K562 (cell line): ENCODE measurements at regions not wholly inside any gene's neighbourhood (a gene's known extent, or its start where the extent isn't known, plus 50 kb on each side); places are given as distances from the start of the nearest gene placed in this dataset.

Experiments used
- ATAC-seq: fragments of 200-7000 bp; cut with Tn5 transposase; 3 replicates; pipeline ENCODE4 v1.9.1; 2020; ENCODE audit warnings: moderate library complexity
- BruUV-seq: library from RNA; stranded (reverse); fragments of 400-500 nt; replicated peaks from 2 replicates; lab custom pipeline; 2021; lab: Mats Ljungman, UMichigan
- CTCF ChIA-PET: fragments of 300-600 bp; formaldehyde crosslinking; extraction: SDS; loops from one replicate; lab custom pipeline; 2021; ENCODE audit warnings: low intra/inter-chr PET ratio; lab: Yijun Ruan, JAX
- POLR2A ChIA-PET: fragments of 300-600, 350-650 bp; sonication (Branson Sonifier 250); formaldehyde crosslinking; extraction: SDS; loops from one replicate; lab custom pipeline; 2021; ENCODE audit warnings: antibody characterized with exemption, inconsistent platforms; lab: Yijun Ruan, JAX
- DNase-seq, 4 experiments: peaks; one replicate each; pipeline versions ENCODE4 v3.0.0 to v3.0.0-alpha.2; 2011 to 2018; ENCODE audit warnings: low spot score in 3 of 4, mixed read lengths in 3 of 4; ENCODE audit errors: extremely low read depth in 1 of 4
- FAIRE-seq: peaks from 2 replicates; lab custom pipeline; 2011; peaks lifted over from hg19 to GRCh38; lab: Jason Lieb, UNC
- H2AFZ ChIP-seq: 2 replicates; pipeline ENCODE4 v1.6.0; 2011; ENCODE audit warnings: low read depth, low read length, control low read depth, inconsistent platforms
- H3K27ac ChIP-seq: fragments of 200-600 bp; 3 replicates; pipeline ENCODE4 v1.8.0; 2011; ENCODE audit warnings: low read depth, mild to moderate bottlenecking, control low read depth, inconsistent platforms, low read length, moderate library complexity, mixed read lengths; ENCODE audit errors: extremely low read depth
- H3K27me3 ChIP-seq, 2 experiments: fragments of 300-600 bp in 1 of 2; 2 replicates in 1 of 2; 3 replicates in 1 of 2; pipeline versions ENCODE4 v1.6.0 to v1.8.0; 2011; ENCODE audit warnings: inconsistent platforms in 2 of 2, low read length in 2 of 2, mild to moderate bottlenecking in 1 of 2, mixed read lengths in 1 of 2, moderate library complexity in 1 of 2; ENCODE audit not compliant: control insufficient read depth in 2 of 2, insufficient read depth in 2 of 2
- H3K36me3 ChIP-seq: fragments of 300-600 bp; 3 replicates; pipeline ENCODE4 v1.8.0; 2011; ENCODE audit warnings: mild to moderate bottlenecking, low read length, inconsistent platforms; ENCODE audit not compliant: control insufficient read depth, insufficient read depth
- H3K4me1 ChIP-seq, 2 experiments: fragments of 200-600 bp in 1 of 2; replicated peaks in 1 of 2; 2 replicates in 1 of 2; 3 replicates in 1 of 2; pipeline versions ENCODE4 v1.5.1 to v1.8.0; 2011; ENCODE audit warnings: inconsistent platforms in 2 of 2, low read length in 2 of 2, mild to moderate bottlenecking in 1 of 2, mixed read lengths in 1 of 2, moderate library complexity in 1 of 2; ENCODE audit not compliant: control insufficient read depth in 2 of 2, insufficient read depth in 2 of 2
- H3K4me2 ChIP-seq: 2 replicates; pipeline ENCODE4 v1.6.1; 2011; ENCODE audit warnings: low read length, control low read depth, inconsistent platforms, mixed read lengths; ENCODE audit not compliant: insufficient read depth
- H3K4me3 ChIP-seq: fragments of 200-600 bp; sonication (generic), shearing (Covaris generic); 2 replicates; pipeline ENCODE4 v1.5.1; 2016; ENCODE audit warnings: control low read depth, inconsistent platforms
- H3K79me2 ChIP-seq: fragments of 200-600 bp; 3 replicates; pipeline ENCODE4 v1.8.0; 2011; ENCODE audit warnings: low read length, inconsistent platforms; ENCODE audit not compliant: control insufficient read depth, insufficient read depth
- H3K9ac ChIP-seq, 2 experiments: 2 replicates each; pipeline versions ENCODE4 v1.6.0 to v1.6.1; 2011; ENCODE audit warnings: low read depth in 2 of 2, low read length in 2 of 2, control low read depth in 1 of 2, inconsistent platforms in 1 of 2, mild to moderate bottlenecking in 1 of 2, mixed read lengths in 1 of 2; ENCODE audit not compliant: insufficient read depth in 1 of 2
- H3K9me1 ChIP-seq: one replicate; pipeline ENCODE4 v1.6.0; 2011; ENCODE audit warnings: inconsistent platforms, mild to moderate bottlenecking, low read length, moderate library complexity; ENCODE audit not compliant: control insufficient read depth, insufficient read depth
- H3K9me3 ChIP-seq: replicated peaks from 2 replicates; pipeline ENCODE4 v1.5.1; 2011; ENCODE audit warnings: low read depth, low read length, inconsistent platforms; ENCODE audit not compliant: control insufficient read depth, insufficient read depth
- H4K20me1 ChIP-seq: replicated peaks from 2 replicates; pipeline ENCODE4 v1.6.1; 2011; ENCODE audit warnings: low read length, inconsistent platforms, mixed read lengths; ENCODE audit not compliant: control insufficient read depth, insufficient read depth
- CBFA2T2 ChIP-seq: fragments of 450-650 bp; conservative IDR thresholded peaks from 2 replicates; pipeline ENCODE4 v1.6.1; 2017; ENCODE audit warnings: mild to moderate bottlenecking
- CC2D1A ChIP-seq: fragments of 450-650 bp; IDR thresholded peaks from 2 replicates; pipeline ENCODE4 v1.6.1; 2017; ENCODE audit warnings: mild to moderate bottlenecking
- CEBPZ ChIP-seq: fragments of 150-350 bp; IDR thresholded peaks from 2 replicates; pipeline ENCODE4 v1.6.1; 2014; ENCODE audit warnings: low read depth, mild to moderate bottlenecking, low read length, borderline replicate concordance
- FOXK1 ChIP-seq: sonication (generic); formaldehyde crosslinking; IDR thresholded peaks from 2 replicates; pipeline ENCODE4 v1.8.0; 2022; ENCODE audit warnings: missing genetic modification reagents, mild to moderate bottlenecking, borderline replicate concordance
- MTA2 ChIP-seq: fragments of 450-650 bp; IDR thresholded peaks from 2 replicates; pipeline ENCODE4 v1.6.1; 2016; ENCODE audit warnings: low read depth
- NFIC ChIP-seq: fragments of 450-650 bp; IDR thresholded peaks from 2 replicates; pipeline ENCODE4 v1.6.1; 2017; ENCODE audit warnings: mild to moderate bottlenecking, inconsistent platforms
- OTX1 ChIP-seq: fragments of 450-650 bp; formaldehyde crosslinking; IDR thresholded peaks from 2 replicates; pipeline ENCODE4 v1.4.0; 2022; ENCODE audit warnings: mild to moderate bottlenecking
- POLR2A ChIP-seq: fragments of 450-650 bp; conservative IDR thresholded peaks from 2 replicates; pipeline ENCODE4 v1.6.1; 2016
- ZBTB12 ChIP-seq: fragments of 250-450 bp; sonication (Bioruptor Pico); IDR thresholded peaks from 2 replicates; pipeline ENCODE4 v1.4.0; 2020
- ZBTB26 ChIP-seq: fragments of 450-650 bp; formaldehyde crosslinking; IDR thresholded peaks from 2 replicates; pipeline ENCODE4 v1.4.0; 2022; ENCODE audit warnings: missing genetic modification characterization
- ZBTB34 ChIP-seq: fragments of 250-450 bp; sonication (Bioruptor Pico); IDR thresholded peaks from 2 replicates; pipeline ENCODE4 v1.8.0; 2021; ENCODE audit warnings: mild to moderate bottlenecking, moderate library complexity
- ZNF212 ChIP-seq: fragments of 450-650 bp; formaldehyde crosslinking; IDR thresholded peaks from 2 replicates; pipeline ENCODE4 v1.4.0; 2020; ENCODE audit warnings: mild to moderate bottlenecking
- ZNF507 ChIP-seq: conservative IDR thresholded peaks from 2 replicates; pipeline ENCODE4 v1.6.1; 2017; ENCODE audit warnings: missing genetic modification characterization, missing compliant biosample characterization
- WGBS: fragments of 100-300 bp; shearing (Covaris generic); methylation state at CpG from one replicate; pipeline ENCODE4 v1.1.6; 2016; ENCODE audit warnings: low coverage, mixed read lengths; ENCODE audit not compliant: insufficient coverage; ENCODE audit errors: missing lambda C conversion rate; 5-methylcytosine and 5-hydroxymethylcytosine counted together
- in situ Hi-C: fragments of 300-500 bp; cut with MboI; formaldehyde crosslinking; loops from 4 replicates; pipeline ENCODE4 v1.15.0; 2018; ENCODE audit warnings: inconsistent platforms, mixed read lengths
- intact Hi-C: fragments of 100-400 bp; cut with micrococcal nuclease; formaldehyde crosslinking; loops from 2 replicates; pipeline ENCODE4 v1.14.2; 2022

- TF ChIP-seq OTX1 (CRISPR knock-in tag) = no peak
- TF ChIP-seq ZNF507 (tag) = no peak
Observed at GRCh38 chr3:145188079-145188770, 972.8 kb downstream of the PLOD2 start (continued).

- no peaks in the 10 kb centered on the region for H4K20me1 ChIP-seq
- no peaks in the 10 kb centered on the region for H3K79me2 ChIP-seq
- FAIRE-seq (no peak), DNase-seq (no peak), ATAC-seq (no peak)
- H3K4me1 ChIP-seq = no peaks in the 10 kb centered on the region
- H3K4me3 ChIP-seq = no peak overlapping the region
- no peaks in the 10 kb centered on the region for H3K36me3 ChIP-seq
- H3K27me3 ChIP-seq = no peaks in the 10 kb centered on the region
- intact Hi-C loops (no loop called here), in situ Hi-C loops (no loop called here)
- H2AFZ ChIP-seq = no peak overlapping the region
- no peak overlapping the region for H3K4me2 ChIP-seq
- CTCF ChIA-PET = no interaction called here
- no peak overlapping the region for H3K9ac ChIP-seq
- no CpG with 5 or more reads among the region's 2 CpGs for WGBS
- no peaks in the 10 kb centered on the region for H3K9me1 ChIP-seq
- H3K27ac ChIP-seq = no peak overlapping the region
- no TSS peak for BruUV-seq
- H3K9me3 ChIP-seq = no peaks in the 10 kb centered on the region
- POLR2A ChIA-PET = no interaction called here
- no peak for TF ChIP-seq MTA2
- TF ChIP-seq CC2D1A = no peak
- TF ChIP-seq FOXK1 = no peak
- TF ChIP-seq CEBPZ = no peak
- no peak for TF ChIP-seq ZBTB26
- no peak for TF ChIP-seq ZNF212
- no peak for TF ChIP-seq ZBTB12 (CRISPR knock-in tag)
- no peak for TF ChIP-seq CBFA2T2
- no peak for TF ChIP-seq NFIC
- TF ChIP-seq POLR2A = no peak
- no peak for TF ChIP-seq ZBTB34 (CRISPR knock-in tag)
Observed at GRCh38 chr3:145190138-145190537, 970.8 kb downstream of the PLOD2 start.
